ENCODE measurements at regions not wholly inside any gene's neighbourhood (a gene's known extent, or its start where the extent isn't known, plus 50 kb on each side); places are given as distances from the start of the nearest gene placed in this dataset.
"Not testable (repeated sequence)": the region's sequence is repeated elsewhere in the genome, so short reads cannot be mapped to it uniquely, and the experiment has no call there.

DNA sequence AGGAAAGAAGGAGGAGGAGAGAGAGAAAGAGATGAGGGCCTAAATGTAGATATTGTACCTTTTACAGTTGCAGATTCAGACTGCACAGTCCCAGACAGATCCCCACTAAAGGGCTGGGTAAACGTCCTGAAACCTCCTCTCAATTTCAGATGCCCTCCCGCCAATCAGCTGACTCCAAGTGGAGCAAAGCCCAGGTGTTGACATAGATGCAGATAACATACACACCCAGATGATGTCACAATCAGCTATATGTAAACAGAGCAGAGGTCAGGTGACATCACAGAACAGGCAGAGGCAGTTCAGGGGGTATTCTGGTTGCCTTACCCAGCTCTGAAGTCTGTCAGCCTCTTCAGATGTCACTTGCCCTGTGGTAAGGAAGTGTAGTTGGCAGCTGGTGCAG is 290.3 kb upstream of the NPAP1 start:
- intact Hi-C loops (cut with DNase I); DNase-seq: not testable (repeated sequence)

- no peak for DNase-seq
- intact Hi-C loops (cut with DNase I): no loop called here
These were observed 281.3 kb upstream of the NPAP1 start for GRCh38 chr15:24394303-24394702.

GRCh38 chr15:24412649-24413048 is 262.9 kb upstream of the NPAP1 start:
- intact Hi-C loops (cut with DNase I); DNase-seq: not testable (repeated sequence)

DNA sequence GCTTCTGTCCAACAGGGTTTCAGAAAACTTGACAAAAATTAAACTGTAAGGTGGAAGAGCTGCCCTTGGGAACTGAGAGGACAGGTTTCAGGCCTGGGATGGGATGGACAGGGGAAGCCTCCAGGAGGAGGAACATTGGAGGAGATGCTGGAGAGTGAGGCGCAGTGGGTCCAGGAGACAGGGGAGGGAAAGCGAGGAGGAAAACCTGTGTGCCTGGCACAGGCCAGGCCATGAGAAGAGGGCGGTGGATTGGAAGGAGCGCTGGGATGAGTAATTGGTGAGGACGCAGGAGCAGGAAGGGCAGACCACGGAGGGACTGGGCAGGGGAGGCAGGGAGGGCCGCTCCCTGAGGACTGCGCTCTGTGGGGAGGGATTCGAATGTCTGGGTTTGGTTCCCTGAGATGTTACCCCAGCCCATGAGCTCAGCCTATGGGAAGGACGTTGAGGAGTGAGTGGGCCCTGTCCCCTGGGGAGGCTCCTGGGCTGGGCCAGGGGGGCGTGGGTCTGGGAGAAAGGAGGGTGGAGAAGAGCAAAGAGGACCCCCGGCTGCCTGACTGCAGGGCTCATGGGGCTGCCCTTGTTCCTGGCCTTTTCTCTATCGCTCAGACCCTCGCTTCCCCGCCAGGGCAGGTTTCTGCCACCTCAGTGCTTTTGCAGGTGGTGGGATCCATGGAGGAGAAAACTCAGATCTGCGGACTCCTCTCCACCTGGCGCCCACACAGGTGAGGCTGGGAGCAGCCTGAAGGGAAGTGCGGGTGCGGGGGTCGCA is 249.1 kb upstream of the NPAP1 start:
- peak in 3 of 42 donors; percentile 4 to 8 (median 5) for DNase-seq
- intact Hi-C loops (cut with DNase I): not testable (repeated sequence)

GRCh38 chr15:24427055-24427400 is 248.5 kb upstream of the NPAP1 start:
- intact Hi-C loops (cut with DNase I): not testable (repeated sequence)
- DNase-seq: peak in 27 of 42 donors; percentile 2 to 47 (median 16)

GRCh38 chr15:24435075-24435820 is 240.3 kb upstream of the NPAP1 start:
- intact Hi-C loops (cut with DNase I); DNase-seq: not testable (repeated sequence)

DNA sequence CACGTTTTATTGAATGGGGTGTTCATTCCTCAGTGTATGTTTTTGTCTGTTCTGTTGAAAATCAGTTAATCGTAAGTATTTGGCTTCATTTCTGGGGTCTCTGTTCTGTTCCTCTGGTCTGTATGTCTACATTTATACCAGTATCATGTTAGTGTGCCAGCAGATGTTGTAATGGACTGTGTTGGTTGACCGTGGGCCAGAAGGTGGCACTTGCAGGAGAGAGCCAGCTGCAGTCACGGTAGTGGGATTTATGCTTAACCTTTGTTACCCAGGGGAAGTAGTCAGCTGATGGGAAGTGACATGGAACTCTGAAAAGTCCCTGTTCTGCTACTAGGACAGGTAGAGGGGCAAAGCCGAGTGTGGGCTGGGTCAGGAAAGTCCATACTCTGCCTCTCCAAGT is 238.3 kb upstream of the NPAP1 start:
- intact Hi-C loops (cut with DNase I): not testable (repeated sequence)

DNA sequence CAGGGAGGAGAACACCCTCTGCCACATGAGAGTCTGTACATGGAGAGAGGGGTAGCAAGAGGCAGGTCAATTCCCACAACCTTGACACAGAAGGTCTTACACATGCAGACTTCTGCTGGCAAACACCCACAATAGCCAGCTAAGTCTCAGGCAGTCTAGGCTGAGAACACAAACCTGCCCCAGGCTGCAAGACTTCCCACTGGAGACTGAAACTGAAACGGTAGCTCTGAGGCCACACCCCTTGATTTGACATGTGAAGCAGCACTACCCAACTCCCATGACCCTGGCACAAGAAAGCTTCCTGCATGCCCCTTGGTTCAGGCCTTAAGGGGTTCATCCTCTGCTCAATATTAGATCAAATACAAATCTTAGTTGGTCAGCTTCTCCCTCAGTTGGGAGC is 237.8 kb upstream of the NPAP1 start:
- DNase-seq; intact Hi-C loops (cut with DNase I): not testable (repeated sequence)

More for the DNA sequence above, 238.3 kb upstream of the NPAP1 start:
- DNase-seq: not testable (repeated sequence)

DNA sequence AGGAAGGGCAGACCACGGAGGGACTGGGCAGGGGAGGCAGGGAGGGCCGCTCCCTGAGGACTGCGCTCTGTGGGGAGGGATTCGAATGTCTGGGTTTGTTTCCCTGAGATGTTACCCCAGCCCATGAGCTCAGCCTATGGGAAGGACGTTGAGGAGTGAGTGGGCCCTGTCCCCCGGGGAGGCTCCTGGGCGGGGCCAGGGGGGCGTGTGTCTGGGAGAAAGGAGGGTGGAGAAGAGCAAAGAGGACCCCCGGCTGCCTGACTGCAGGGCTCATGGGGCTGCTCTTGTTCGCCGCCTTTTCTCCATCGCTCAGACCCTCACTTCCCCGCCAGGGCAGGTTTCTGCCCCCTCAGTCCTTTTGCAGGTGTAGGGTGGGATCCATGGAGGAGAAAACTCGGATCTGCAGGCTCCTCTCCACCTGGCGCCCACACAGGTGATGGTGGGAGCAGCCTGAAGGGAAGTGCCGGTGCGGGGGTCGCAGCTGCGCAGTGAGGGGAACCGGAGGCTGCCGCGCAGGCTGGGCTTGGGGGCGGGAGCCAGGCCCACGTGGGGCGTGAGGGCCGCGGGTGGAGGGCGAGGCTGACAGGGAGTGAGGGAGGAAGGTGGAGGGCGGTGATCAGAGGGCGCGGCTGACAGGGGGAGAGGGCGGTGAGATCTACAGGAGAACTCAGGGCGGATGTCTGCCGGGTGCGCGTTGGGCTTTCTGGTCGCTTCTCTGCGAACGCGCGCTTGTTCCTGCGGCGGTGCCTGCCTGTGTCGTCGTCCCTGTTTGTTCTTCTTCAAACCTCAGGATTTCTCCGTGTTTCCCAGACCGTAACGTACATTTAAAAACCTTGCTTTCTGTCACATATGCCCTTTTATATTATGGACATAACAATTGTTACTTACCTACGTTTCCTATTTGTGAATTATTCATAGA is 198.2 kb upstream of the NPAP1 start:
- intact Hi-C loops (cut with DNase I): not testable (repeated sequence)
- peak in 39 of 42 donors; percentile 7 to 75 (median 39) for DNase-seq

DNA sequence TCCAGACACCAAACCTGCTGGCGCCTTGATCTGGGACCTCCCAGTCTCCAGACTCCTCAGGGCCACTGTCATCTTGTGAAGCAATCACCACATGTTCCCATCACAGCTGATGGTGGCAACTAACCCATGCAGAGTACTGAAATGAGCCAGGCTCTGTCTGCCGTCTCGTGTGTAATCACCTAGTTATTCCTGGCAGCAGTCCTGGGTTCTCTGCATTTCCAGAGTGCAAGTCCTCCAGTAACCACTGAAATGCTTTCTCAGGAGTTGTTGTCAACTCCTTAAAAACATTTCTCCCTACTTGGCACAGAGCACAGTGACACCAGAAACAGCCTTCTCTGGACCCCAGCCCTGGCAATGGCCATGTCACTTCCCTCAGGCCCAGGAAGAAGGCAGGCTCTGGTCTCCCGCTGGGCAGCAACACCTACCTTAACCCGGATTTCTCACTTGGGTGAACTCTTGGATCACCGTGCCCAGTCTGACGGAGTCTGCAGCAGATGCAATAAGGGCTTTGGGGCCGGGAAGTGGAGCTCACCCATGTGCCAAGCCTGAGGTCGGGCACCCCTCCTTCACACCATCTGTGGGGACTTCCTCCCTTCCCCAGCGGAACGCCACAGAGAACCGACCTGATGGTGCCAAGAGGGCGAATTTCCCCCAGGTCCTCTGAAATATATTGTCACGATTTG is 189.5 kb upstream of the NPAP1 start:
- DNase-seq; intact Hi-C loops (cut with DNase I): not testable (repeated sequence)

GRCh38 chr15:24488164-24488907 is 187.2 kb upstream of the NPAP1 start:
- DNase-seq; intact Hi-C loops (cut with DNase I): not testable (repeated sequence)

DNA sequence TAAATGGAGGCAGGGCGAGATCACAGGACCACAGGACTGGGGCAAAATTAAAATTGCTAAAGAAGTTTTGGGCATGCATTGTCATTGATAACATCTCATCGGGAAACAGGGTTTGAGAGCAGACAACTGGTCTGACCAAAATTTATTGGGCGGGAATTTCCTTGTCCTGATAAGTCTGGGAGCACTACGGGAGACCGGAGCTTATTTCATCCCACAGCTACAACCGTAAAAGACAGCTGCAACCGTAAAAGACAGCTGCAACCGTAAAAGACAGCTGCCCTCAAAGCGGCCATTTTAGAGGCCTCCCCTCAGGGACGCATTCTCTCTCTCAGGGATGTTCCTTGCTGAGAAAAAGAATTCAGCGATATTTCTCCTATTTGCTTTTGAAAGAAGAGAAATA is 170.4 kb upstream of the NPAP1 start:
- intact Hi-C loops (cut with DNase I); DNase-seq: not testable (repeated sequence)

- DNase-seq; intact Hi-C loops (cut with DNase I): not testable (repeated sequence)
These were observed 165.9 kb upstream of the NPAP1 start for GRCh38 chr15:24509714-24510113.

DNA sequence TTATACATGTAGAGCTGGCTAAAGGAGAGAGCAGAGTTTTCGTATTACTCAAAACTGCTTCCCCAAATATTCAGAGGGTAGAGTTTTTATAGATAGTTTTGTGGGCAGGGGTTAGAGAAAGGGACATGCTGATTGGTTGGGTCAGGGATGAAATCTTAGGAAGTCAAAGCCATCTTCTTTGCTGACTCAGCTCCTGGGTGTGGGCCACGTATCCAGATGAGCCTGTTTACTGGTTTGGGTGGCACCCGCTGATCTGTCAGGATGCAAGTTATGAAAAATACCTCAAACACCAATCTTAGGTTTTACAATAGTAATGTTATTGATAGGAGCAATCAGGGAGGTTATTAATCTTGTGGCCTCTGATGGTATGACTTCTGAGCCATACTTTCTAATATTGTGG is 164.0 kb upstream of the NPAP1 start:
- DNase-seq; intact Hi-C loops (cut with DNase I): not testable (repeated sequence)

DNA sequence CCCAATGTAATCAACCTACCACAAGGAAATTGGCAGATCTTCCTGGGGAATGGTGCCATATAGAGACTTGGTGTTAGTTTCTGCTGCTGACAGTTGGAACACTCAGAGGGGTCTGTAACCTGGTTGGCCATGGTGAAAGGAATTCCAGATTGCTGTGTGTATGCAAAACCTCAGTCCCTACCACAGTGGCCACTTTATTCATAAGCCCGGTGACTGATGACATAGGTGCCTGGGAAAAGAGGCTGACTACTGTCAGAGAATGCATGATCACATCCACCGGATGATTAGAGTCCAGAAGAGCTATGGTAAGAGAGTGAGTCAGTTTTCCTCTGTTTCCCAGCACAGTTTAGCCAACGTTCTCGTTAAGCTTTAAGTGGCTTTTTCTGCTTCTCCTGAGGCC is 156.8 kb upstream of the NPAP1 start:
- intact Hi-C loops (cut with DNase I); DNase-seq: not testable (repeated sequence)

DNA sequence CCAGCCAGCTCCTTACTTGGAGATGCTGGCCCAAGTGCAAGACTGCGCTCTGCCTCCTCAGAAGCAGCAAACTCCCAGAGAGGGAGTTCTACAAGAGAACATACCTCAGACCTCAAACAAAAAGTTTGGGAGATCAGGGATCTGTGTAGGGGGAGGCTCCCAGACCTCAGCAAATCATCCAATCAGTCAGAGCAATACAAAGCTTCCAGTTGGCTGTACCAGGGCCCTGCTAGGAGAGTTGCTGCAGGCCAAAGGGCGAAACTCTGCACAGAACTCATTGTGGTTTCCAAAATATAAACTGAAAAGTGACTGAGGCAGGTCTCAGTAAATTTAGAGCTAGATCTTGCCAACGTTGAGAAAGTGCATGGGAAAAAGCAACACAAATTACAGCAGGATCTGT is 144.3 kb upstream of the NPAP1 start:
- intact Hi-C loops (cut with DNase I); DNase-seq: not testable (repeated sequence)

DNA sequence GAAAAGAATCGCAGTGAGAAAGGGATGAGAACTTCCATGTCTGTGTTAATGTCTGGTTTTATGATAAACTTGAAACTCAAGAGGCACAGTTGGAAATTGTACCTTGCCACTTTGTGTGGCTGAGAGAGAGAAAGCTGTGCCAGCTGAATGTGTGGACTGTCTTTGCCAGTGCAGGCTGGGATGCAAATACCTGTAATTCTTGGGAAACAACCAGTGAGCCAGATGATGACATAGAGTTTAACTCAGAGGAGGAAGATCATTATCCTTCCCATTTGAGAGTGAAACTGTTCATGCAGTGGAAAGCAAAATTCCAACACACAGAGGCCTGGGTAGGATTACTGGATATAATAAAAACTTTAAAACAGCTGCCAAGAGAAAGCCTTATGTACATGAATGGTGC is 141.5 kb upstream of the NPAP1 start:
- intact Hi-C loops (cut with DNase I); DNase-seq: not testable (repeated sequence)

DNA sequence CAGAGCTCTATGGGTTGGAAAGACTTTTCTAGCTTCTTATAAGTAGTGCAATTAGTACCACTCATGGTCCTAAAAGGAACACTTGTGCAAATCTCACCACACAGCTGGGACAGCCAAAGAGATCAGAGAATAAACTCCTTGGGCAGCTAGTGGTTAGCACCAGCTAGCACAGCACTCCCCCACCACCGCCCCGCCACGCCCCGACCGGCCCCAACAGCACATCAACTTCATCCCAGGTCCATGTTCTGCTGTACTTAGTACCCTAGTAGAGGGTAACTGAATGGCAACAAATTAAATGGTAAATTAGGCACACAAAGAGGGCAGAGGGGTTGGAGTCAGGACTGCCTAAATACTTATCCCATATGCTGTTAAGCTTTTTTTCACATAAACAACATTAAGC is 118.3 kb upstream of the NPAP1 start:
- intact Hi-C loops (cut with DNase I); DNase-seq: not testable (repeated sequence)

Measured in head of caudate nucleus (tissue), 42 donors.